Stimulated activated naive B cell treated with anti-CD40 and anti-IgM and Interleukin-4, amounts not matched to agents 10 μg/mL and 1 μg/mL and 100 μg/mL, for 72 hours (primary cell): ENCODE measurements at regions not wholly inside any gene's neighbourhood (a gene's known extent, or its start where the extent isn't known, plus 50 kb on each side); places are given as distances from the start of the nearest gene placed in this dataset.

Source experiments
- ATAC-seq, 2 donors: fragments of 150-1000 bp; cut with Tn5 transposase; replicated peaks; 2 replicates each; pipeline ENCODE4 v1.10.0; 2021; ENCODE audit warnings: moderate library complexity in 1 of 2
- DNase-seq: peaks from one replicate; pipeline ENCODE4 v3.0.0; 2021
- H3K27ac Mint-ChIP-seq: one replicate; pipeline ENCODE4 v1.8.0; 2022; ENCODE audit warnings: mild to moderate bottlenecking, mixed read lengths
- H3K27me3 Mint-ChIP-seq, 2 donors: one replicate each; pipeline ENCODE4 v1.8.0; 2022; ENCODE audit warnings: mixed read lengths in 2 of 2
- H3K36me3 Mint-ChIP-seq, 2 donors: one replicate each; pipeline ENCODE4 v1.8.0; 2022; ENCODE audit warnings: mixed read lengths in 2 of 2, mild to moderate bottlenecking in 1 of 2
- H3K4me1 Mint-ChIP-seq, 2 donors: one replicate each; pipeline ENCODE4 v1.8.0; 2022; ENCODE audit warnings: mixed read lengths in 2 of 2, mild to moderate bottlenecking in 1 of 2
- H3K4me3 Mint-ChIP-seq, 2 donors: one replicate each; pipeline ENCODE4 v1.8.0; 2022; ENCODE audit warnings: mild to moderate bottlenecking in 2 of 2, mixed read lengths in 2 of 2, moderate library complexity in 1 of 2
- H3K9me3 Mint-ChIP-seq, 2 donors: one replicate each; pipeline ENCODE4 v1.8.0; 2022; ENCODE audit warnings: mixed read lengths in 2 of 2, mild to moderate bottlenecking in 1 of 2

DNA sequence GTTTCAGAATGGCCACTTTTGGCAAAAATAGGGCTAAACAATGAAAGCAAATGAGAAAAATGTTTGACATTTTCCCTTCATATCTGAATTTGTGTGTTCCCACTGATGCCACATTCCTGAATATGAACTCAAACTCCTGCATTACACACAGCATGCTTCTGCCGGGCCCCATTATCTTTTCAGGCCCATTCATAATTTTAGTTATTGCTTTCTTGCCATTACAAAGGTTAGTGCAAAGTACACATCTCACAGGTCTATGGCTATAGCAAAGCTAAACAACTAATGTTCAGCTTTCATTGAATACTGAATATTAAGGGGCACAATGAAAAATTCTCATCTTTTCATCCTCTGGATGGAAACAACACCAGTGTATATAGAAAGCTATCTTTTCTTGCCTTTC, 568.9 kb upstream of the ZNF608 start:
- H3K9me3 Mint-ChIP-seq = peaks cover 17 to 19% of the 10 kb centered on the region in 2 donors
- peaks cover 10 to 12% of the 10 kb centered on the region in 2 donors for H3K36me3 Mint-ChIP-seq
- H3K27ac Mint-ChIP-seq = no peak overlapping the region
- ATAC-seq (no peak), DNase-seq (no peak)
- H3K4me3 Mint-ChIP-seq = no peak overlapping the region
- no peaks in the 10 kb centered on the region for H3K4me1 Mint-ChIP-seq
- no peaks in the 10 kb centered on the region for H3K27me3 Mint-ChIP-seq

- DNase-seq = no peak
- Mint-ChIP-seq H3K9me3 (peaks cover 17 to 19% of the 10 kb centered on the region in 2 donors), H3K27ac (no peak overlapping the region), H3K4me1 (no peaks in the 10 kb centered on the region), H3K27me3 (peaks cover 0 to under 1% of the 10 kb centered on the region in 2 donors), H3K36me3 (peaks cover 10 to 12% of the 10 kb centered on the region in 2 donors), H3K4me3 (no peak overlapping the region)
- no peak for ATAC-seq
Measured at GRCh38 chr5:125316391-125316790, 570.0 kb upstream of the ZNF608 start.

DNA sequence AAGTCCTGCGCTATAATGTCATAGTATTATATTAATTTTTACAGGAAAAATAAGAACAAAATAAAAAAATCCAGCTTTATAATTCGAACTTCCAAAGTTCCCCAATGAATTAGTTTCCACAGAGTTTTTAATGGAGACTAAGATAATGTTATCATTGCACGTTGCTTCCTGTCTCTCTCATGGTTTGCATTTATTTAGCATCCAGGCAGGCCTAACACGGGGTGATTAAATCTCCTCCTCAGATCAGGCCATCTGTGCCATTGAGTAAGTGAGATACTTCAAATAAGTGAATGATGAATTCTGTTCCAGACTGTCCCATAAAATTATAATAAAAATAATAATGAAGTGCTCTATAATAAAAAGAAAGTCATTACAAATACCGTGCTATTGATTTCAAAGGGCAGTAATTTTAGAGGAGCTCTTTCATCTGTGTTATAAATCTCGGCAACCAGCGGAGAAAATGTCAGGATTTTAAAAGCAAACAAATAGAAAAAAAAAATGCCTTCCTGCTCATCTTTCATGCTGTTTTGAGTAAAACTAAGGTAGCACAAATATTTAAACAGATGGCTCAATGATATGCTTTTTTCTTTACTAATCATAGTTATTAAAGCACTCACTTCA, 570.6 kb upstream of the ZNF608 start:
- Mint-ChIP-seq H3K9me3 (peaks cover 19% of the 10 kb centered on the region in 2 donors), H3K27ac (no peak overlapping the region), H3K4me3 (no peak overlapping the region), H3K27me3 (peaks cover 0 to 6% of the 10 kb centered on the region in 2 donors), H3K4me1 (no peaks in the 10 kb centered on the region), H3K36me3 (peaks cover 10 to 12% of the 10 kb centered on the region in 2 donors)
- DNase-seq = no peak
- ATAC-seq = no peak

GRCh38 chr5:125317536-125317995, 571.1 kb upstream of the ZNF608 start:
- ATAC-seq (no peak), DNase-seq (no peak)
- peaks cover 10 to 11% of the 10 kb centered on the region in 2 donors for H3K36me3 Mint-ChIP-seq
- H3K27ac Mint-ChIP-seq = no peak overlapping the region
- peaks cover 17% of the 10 kb centered on the region in 2 donors for H3K9me3 Mint-ChIP-seq
- H3K27me3 Mint-ChIP-seq = peaks cover 0 to 6% of the 10 kb centered on the region in 2 donors
- no peaks in the 10 kb centered on the region for H3K4me1 Mint-ChIP-seq
- H3K4me3 Mint-ChIP-seq = no peak overlapping the region

DNA sequence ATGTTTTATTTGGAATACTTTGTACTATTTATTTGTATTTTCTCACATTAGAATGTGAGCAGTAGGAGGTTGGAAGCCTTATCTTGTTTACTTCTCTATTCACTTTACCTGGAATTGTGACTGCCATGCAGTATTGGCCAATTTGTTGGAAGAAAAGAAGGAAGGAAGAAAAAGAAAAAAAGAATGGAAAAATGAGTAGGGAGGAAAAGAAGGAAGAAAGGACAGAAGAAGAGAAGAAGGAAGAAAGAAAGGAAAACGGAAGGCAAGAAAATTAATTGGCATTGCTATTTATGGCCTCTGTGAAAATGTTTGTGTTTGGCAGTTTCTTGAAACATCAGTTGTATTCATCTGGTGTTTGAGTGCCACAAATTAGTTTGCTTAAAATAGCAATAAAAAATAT, 575.2 kb upstream of the ZNF608 start:
- DNase-seq (no peak), ATAC-seq (no peak)
- H3K4me1 Mint-ChIP-seq = no peaks in the 10 kb centered on the region
- H3K27ac Mint-ChIP-seq = no peak overlapping the region
- H3K27me3 Mint-ChIP-seq = peaks cover 0 to 6% of the 10 kb centered on the region in 2 donors
- H3K9me3 Mint-ChIP-seq = peaks cover 0 to 2% of the 10 kb centered on the region in 2 donors
- no peak overlapping the region for H3K4me3 Mint-ChIP-seq
- H3K36me3 Mint-ChIP-seq = no peaks in the 10 kb centered on the region

GRCh38 chr5:125323613-125324012, 577.2 kb upstream of the ZNF608 start:
- H3K27me3 Mint-ChIP-seq = peaks cover 0 to 6% of the 10 kb centered on the region in 2 donors
- no peak for ATAC-seq
- no peak overlapping the region for H3K4me3 Mint-ChIP-seq

DNA sequence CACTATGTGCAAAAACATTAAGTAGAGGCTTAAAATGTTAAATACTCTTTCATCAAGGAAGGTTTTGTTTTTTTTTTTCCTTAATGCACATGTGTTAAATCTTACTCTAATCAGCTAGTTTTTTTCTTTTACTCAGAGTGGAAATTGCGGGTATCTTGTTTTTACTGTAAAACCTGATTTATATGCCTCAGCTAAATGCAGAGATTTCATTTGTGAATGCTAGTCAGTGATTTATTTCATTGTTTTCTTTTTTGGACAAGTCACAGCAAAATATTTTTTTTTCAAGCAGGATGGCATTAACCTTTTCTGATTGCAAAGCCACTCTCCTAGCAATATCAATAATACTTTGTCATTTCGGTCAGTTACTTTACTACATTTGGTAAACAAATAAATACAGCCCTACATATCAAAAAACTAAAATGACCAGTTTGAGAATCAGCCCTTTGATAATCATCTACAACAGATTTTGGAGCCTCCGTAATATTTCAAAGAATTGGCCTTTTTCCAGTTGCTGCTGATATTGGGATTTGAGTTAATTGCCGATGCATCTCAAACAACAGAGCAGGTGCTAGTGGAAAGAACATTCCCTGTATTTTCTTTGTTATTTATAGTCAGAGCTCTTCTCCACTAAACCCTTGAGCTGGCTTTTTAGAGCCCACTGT, 579.2 kb upstream of the ZNF608 start:
- DNase-seq (no peak), ATAC-seq (no peak)
- H3K27ac Mint-ChIP-seq = no peak overlapping the region
- H3K36me3 Mint-ChIP-seq = no peaks in the 10 kb centered on the region
- H3K4me1 Mint-ChIP-seq = no peaks in the 10 kb centered on the region
- H3K9me3 Mint-ChIP-seq = peaks cover 0 to 2% of the 10 kb centered on the region in 2 donors
- peaks cover 0 to 6% of the 10 kb centered on the region in 2 donors for H3K27me3 Mint-ChIP-seq
- H3K4me3 Mint-ChIP-seq = no peak overlapping the region

More at GRCh38 chr5:125323613-125324012, 577.2 kb upstream of the ZNF608 start:
- peaks cover 0 to 2% of the 10 kb centered on the region in 2 donors for H3K9me3 Mint-ChIP-seq
- H3K4me1 Mint-ChIP-seq = no peaks in the 10 kb centered on the region
- no peak for DNase-seq
- H3K27ac Mint-ChIP-seq = no peak overlapping the region
- no peaks in the 10 kb centered on the region for H3K36me3 Mint-ChIP-seq

DNA sequence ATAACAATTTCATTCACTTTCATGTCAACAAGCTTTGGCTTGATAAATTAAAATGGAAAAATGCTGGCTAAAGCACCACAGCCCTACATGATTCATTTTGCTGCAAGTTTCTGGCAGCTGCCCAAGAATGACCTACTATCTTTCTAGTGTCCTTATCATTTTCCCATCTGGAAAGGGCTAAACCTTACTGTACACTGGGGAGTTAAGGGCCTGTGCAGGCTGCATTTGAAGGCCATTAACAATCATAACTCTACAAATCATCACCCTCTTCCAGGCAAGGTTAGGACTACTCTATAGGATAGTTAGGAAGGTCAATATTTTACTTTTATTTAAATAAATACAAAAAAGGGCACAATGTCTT, 579.7 kb upstream of the ZNF608 start:
- DNase-seq (no peak), ATAC-seq (no peak)
- Mint-ChIP-seq H3K27ac (no peak overlapping the region), H3K27me3 (peaks cover 0 to 6% of the 10 kb centered on the region in 2 donors), H3K36me3 (no peaks in the 10 kb centered on the region), H3K4me1 (no peaks in the 10 kb centered on the region), H3K4me3 (no peak overlapping the region), H3K9me3 (peaks cover 0 to 2% of the 10 kb centered on the region in 2 donors)

- no peaks in the 10 kb centered on the region for H3K9me3 Mint-ChIP-seq
Measured at GRCh38 chr5:125327676-125328075, 581.2 kb upstream of the ZNF608 start.

DNA sequence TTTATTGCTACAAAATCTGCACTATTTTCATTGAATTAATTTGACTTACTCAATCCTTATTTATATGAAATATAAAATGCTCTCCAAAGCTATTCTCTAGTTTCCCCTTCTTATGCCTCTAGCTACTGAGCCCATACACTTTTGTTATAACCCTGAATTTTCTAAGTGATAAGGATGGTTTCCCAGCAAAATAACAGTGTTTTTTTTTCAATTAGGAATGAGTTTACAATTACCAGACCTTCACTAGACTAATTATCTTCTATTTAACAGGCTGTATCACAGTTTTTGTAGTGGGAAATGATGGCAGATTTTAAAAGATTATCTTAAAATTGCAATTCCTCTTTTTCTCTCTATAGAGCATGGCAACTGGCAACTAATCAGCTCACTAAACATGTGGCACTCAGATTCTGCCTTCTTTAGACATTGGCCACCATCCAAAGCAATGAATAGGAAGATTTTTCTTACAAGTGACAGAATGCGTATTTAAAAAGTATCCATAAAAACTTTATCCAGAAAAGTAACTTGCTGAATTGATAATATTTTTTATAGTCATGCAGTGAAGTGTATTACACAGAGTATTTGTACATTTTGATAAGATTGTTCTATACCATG, 585.7 kb upstream of the ZNF608 start:
- no peak overlapping the region for H3K4me3 Mint-ChIP-seq

More at GRCh38 chr5:125327676-125328075, 581.2 kb upstream of the ZNF608 start:
- H3K36me3 Mint-ChIP-seq = no peaks in the 10 kb centered on the region
- H3K27ac Mint-ChIP-seq = no peak overlapping the region
- no peak for DNase-seq
- H3K27me3 Mint-ChIP-seq = no peaks in the 10 kb centered on the region
- H3K4me1 Mint-ChIP-seq = peaks cover 0 to 5% of the 10 kb centered on the region in 2 donors
- no peak for ATAC-seq
- H3K4me3 Mint-ChIP-seq = no peak overlapping the region

GRCh38 chr5:125333416-125333815, 587.0 kb upstream of the ZNF608 start:
- Mint-ChIP-seq H3K27me3 (peaks cover 0 to 11% of the 10 kb centered on the region in 2 donors), H3K4me3 (no peak overlapping the region), H3K36me3 (no peaks in the 10 kb centered on the region), H3K27ac (no peak overlapping the region), H3K4me1 (peaks cover 15 to 37% of the 10 kb centered on the region in 2 donors), H3K9me3 (no peaks in the 10 kb centered on the region)
- DNase-seq (no peak), ATAC-seq (no peak)

More for the DNA sequence above, 585.7 kb upstream of the ZNF608 start:
- ATAC-seq (no peak), DNase-seq (no peak)
- H3K27me3 Mint-ChIP-seq = peaks cover 0 to 11% of the 10 kb centered on the region in 2 donors
- H3K9me3 Mint-ChIP-seq = no peaks in the 10 kb centered on the region
- H3K36me3 Mint-ChIP-seq = no peaks in the 10 kb centered on the region
- H3K27ac Mint-ChIP-seq = no peak overlapping the region
- peaks cover 8 to 26% of the 10 kb centered on the region in 2 donors for H3K4me1 Mint-ChIP-seq

DNA sequence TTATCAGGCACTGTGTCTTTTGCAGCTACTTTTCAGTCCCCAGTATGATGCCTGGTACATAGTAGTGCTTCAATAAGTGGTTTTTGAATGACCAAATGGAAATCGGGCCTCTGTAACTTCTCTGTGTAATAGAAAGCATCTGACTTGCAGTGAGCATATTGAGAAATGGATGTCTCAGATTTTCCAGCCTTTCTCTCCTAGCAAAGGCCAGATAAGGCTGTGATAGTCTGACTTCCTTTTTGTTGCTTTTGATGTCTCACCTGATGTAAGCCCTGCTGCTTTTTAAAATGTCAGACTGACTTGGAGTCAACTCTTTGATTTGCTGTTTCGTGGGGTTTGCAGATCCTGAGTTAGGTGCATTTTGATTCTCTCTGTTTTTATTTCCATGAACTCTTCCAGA, 590.0 kb upstream of the ZNF608 start:
- Mint-ChIP-seq H3K36me3 (no peaks in the 10 kb centered on the region), H3K4me1 (peaks cover 24 to 48% of the 10 kb centered on the region in 2 donors), H3K27ac (peak overlapping the region; percentile 51), H3K27me3 (peaks cover 0 to 11% of the 10 kb centered on the region in 2 donors), H3K4me3 (no peak overlapping the region), H3K9me3 (no peaks in the 10 kb centered on the region)
- DNase-seq = peak; percentile 1
- ATAC-seq = peak; percentile 84 to 86

DNA sequence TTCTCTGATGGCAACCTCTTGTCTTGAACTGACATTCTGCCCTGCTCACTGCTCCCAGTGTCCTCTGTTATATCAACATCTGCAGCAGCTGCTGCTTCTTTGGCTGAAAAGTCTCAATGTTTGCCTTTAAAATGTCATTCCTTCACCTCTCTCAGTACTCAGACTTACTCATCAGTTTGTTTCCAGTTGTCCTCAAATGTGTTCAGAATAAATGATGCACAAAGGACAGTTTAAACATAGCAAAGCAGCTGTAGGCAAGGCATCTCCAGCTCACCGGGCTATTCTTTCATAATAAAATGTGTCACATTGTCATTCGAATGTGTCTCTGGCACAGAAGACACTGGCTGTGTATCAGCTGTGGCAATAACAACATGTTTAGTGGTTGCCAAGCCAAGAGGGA, 590.9 kb upstream of the ZNF608 start:
- no peak overlapping the region for H3K27ac Mint-ChIP-seq
- H3K4me1 Mint-ChIP-seq = peaks cover 24 to 44% of the 10 kb centered on the region in 2 donors
- peaks cover 0 to 11% of the 10 kb centered on the region in 2 donors for H3K27me3 Mint-ChIP-seq
- no peak for ATAC-seq
- peaks cover 0 to 5% of the 10 kb centered on the region in 2 donors for H3K9me3 Mint-ChIP-seq
- H3K4me3 Mint-ChIP-seq = no peak overlapping the region
- H3K36me3 Mint-ChIP-seq = peaks cover 0 to 1% of the 10 kb centered on the region in 2 donors
- no peak for DNase-seq

DNA sequence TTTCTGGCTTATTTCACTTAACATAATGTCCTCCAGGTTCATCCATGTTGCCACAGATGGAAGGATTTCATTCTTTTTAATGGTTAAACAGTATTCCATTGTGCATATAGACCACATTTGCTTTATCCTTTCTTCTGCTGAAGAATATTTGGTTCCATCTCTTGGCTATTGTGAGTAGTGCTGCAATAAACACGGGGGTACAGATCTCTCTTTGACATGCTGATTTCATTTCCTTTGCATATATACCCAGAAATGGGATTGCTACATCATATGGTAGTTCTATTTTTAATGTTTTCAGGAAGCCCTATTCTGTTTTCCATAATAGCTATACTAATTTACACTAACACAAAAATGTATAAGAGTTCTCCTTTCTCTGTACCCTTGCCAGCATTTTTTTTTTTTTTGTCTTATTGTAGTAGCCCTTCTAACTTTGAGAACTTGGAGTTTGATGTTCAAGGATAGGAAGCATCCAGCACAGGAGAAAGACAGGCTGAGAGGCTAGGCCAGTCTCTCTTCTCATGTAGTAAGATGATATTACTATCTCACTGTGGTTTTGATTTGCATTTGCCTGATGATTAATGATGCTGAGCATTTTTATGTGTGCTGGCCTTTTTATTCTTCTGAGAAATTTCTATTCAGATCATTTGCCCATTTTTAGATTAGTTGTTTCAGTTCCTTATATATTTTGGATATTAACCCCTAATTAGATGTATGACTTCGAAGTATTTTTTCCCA, 592.2 kb upstream of the ZNF608 start:
- Mint-ChIP-seq H3K9me3 (peaks cover 0 to 5% of the 10 kb centered on the region in 2 donors), H3K36me3 (peaks cover 0 to 1% of the 10 kb centered on the region in 2 donors), H3K4me1 (peaks cover 24 to 39% of the 10 kb centered on the region in 2 donors), H3K27ac (peak overlapping the region; percentile 70), H3K27me3 (peaks cover 0 to 11% of the 10 kb centered on the region in 2 donors), H3K4me3 (no peak overlapping the region)
- ATAC-seq = peak; percentile 28 to 41
- DNase-seq = no peak
